Uterus (tissue), 3 donors: ENCODE measurements at regions not wholly inside any gene's neighbourhood (a gene's known extent, or its start where the extent isn't known, plus 50 kb on each side); places are given as distances from the start of the nearest gene placed in this dataset.

Source experiments
- DNase-seq, 2 donors: peaks; one replicate each; pipeline ENCODE4 v3.0.0-alpha.2; 2019 to 2020
- H3K27ac ChIP-seq, 2 donors: fragments of 200-600 bp; sonication (generic); 1 replicate in 1 of 2; 2 replicates in 1 of 2; pipeline ENCODE4 v1.5.1; 2016 to 2018
- H3K27me3 ChIP-seq, 2 donors: fragments of 200-600 bp; sonication (generic); one replicate each; pipeline ENCODE4 v1.5.1; 2018 to 2019; ENCODE audit warnings: control low read depth in 1 of 2
- H3K36me3 ChIP-seq, 2 donors: fragments of 200-600 bp; sonication (generic); one replicate each; pipeline ENCODE4 v1.5.1; 2019; ENCODE audit warnings: control low read depth in 1 of 2
- H3K4me1 ChIP-seq, 2 donors: fragments of 200-600 bp; sonication (generic); one replicate each; pipeline ENCODE4 v1.5.1; 2018 to 2019; ENCODE audit warnings: control low read depth in 1 of 2
- H3K4me3 ChIP-seq, 2 donors: fragments of 200-600 bp; sonication (generic); 1 replicate in 1 of 2; 2 replicates in 1 of 2; pipeline ENCODE4 v1.5.1; 2018 to 2019; ENCODE audit warnings: mild to moderate bottlenecking in 1 of 2
- H3K9me3 ChIP-seq, 2 donors: fragments of 200-600 bp; sonication (generic); one replicate each; pipeline ENCODE4 v1.5.1; 2019; ENCODE audit warnings: control low read depth in 1 of 2
- POLR2A ChIP-seq, 2 donors: fragments of 450-650 bp; IDR thresholded peaks; one replicate each; pipeline ENCODE4 v1.6.1; 2016; ENCODE audit warnings: antibody characterized with exemption in 2 of 2, mild to moderate bottlenecking in 1 of 2, moderate library complexity in 1 of 2
- intact Hi-C: fragments of 100-400 bp; cut with DNase I; formaldehyde crosslinking; loops from one replicate; pipeline ENCODE4 v1.15.1; 2023; ENCODE audit warnings: low total_unique reads
- TF ChIP-seq, protein P1 (sequence below), 4 experiments: fragments of 200-600 bp in 2 of 4; fragments of 450-650 bp in 2 of 4; sonication (generic) in 2 of 4; IDR thresholded peaks; one replicate each; pipeline ENCODE4 v1.5.1; 2016 to 2019; ENCODE audit warnings: antibody characterized with exemption in 4 of 4, mild to moderate bottlenecking in 2 of 4, moderate library complexity in 1 of 4
- donor health status: DM: yes; HTN: yes; CAD: no.

GRCh38 chr5:54733101-54733500 is 215.5 kb downstream of the SNX18 start:
- no peaks in the 10 kb centered on the region for H3K36me3 ChIP-seq
- H3K27me3 ChIP-seq: no peaks in the 10 kb centered on the region
- DNase-seq: no peak
- no peaks in the 10 kb centered on the region for H3K9me3 ChIP-seq
- no peaks in the 10 kb centered on the region for H3K4me1 ChIP-seq
- H3K27ac ChIP-seq: no peak overlapping the region
- TF ChIP-seq POLR2A (IDR thresholded peaks at IDR 0.05): no peak
- TF ChIP-seq, protein P1, sequence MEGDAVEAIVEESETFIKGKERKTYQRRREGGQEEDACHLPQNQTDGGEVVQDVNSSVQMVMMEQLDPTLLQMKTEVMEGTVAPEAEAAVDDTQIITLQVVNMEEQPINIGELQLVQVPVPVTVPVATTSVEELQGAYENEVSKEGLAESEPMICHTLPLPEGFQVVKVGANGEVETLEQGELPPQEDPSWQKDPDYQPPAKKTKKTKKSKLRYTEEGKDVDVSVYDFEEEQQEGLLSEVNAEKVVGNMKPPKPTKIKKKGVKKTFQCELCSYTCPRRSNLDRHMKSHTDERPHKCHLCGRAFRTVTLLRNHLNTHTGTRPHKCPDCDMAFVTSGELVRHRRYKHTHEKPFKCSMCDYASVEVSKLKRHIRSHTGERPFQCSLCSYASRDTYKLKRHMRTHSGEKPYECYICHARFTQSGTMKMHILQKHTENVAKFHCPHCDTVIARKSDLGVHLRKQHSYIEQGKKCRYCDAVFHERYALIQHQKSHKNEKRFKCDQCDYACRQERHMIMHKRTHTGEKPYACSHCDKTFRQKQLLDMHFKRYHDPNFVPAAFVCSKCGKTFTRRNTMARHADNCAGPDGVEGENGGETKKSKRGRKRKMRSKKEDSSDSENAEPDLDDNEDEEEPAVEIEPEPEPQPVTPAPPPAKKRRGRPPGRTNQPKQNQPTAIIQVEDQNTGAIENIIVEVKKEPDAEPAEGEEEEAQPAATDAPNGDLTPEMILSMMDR (IDR thresholded peaks at IDR 0.05): no peak
- no peak overlapping the region for H3K4me3 ChIP-seq
- intact Hi-C loops: no loop called here

DNA sequence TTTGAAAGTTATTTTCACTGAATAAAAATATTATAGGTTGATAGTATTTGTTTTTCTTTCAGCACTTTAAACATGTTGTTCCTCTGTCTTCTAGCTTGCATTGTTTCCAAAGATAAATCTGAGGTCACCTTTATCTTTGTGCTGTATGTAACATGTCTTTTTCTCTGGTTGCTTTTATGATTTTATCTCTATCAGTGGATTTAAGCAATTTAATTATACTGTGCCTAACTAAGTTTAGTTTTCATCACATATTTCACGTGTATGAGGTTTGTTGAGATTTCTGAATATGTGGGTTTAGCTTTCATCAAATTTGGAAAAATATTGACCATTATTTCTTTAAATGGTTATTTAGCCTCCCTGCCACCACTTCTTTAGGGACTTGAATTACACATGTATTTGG is 214.5 kb downstream of the SNX18 start:
- DNase-seq: no peak
- no peak overlapping the region for H3K27ac ChIP-seq
- intact Hi-C loops: no loop called here

GRCh38 chr5:54728588-54728915 is 211.0 kb downstream of the SNX18 start:
- TF ChIP-seq, protein P1 (IDR thresholded peaks at IDR 0.05): no peak
- no peak for TF ChIP-seq POLR2A (IDR thresholded peaks at IDR 0.05)
- H3K27me3 ChIP-seq: no peaks in the 10 kb centered on the region
- intact Hi-C loops: no loop called here
- H3K27ac ChIP-seq: no peak overlapping the region
- H3K9me3 ChIP-seq: no peaks in the 10 kb centered on the region
- H3K36me3 ChIP-seq: no peaks in the 10 kb centered on the region
- H3K4me1 ChIP-seq: no peaks in the 10 kb centered on the region
- H3K4me3 ChIP-seq: no peak overlapping the region
- no peak for DNase-seq

More for the DNA sequence above, 214.5 kb downstream of the SNX18 start:
- no peaks in the 10 kb centered on the region for H3K27me3 ChIP-seq
- no peaks in the 10 kb centered on the region for H3K9me3 ChIP-seq
- TF ChIP-seq, protein P1 (IDR thresholded peaks at IDR 0.05): no peak
- no peak for TF ChIP-seq POLR2A (IDR thresholded peaks at IDR 0.05)
- H3K4me3 ChIP-seq: no peak overlapping the region
- no peaks in the 10 kb centered on the region for H3K4me1 ChIP-seq
- no peaks in the 10 kb centered on the region for H3K36me3 ChIP-seq

- intact Hi-C loops: no loop called here
- Histone ChIP-seq H3K4me3 (no peak overlapping the region), H3K9me3 (no peaks in the 10 kb centered on the region), H3K36me3 (no peaks in the 10 kb centered on the region), H3K27me3 (no peaks in the 10 kb centered on the region), H3K27ac (no peak overlapping the region), H3K4me1 (no peaks in the 10 kb centered on the region)
- DNase-seq: no peak
- TF ChIP-seq, protein P1 (IDR thresholded peaks at IDR 0.05): no peak
- TF ChIP-seq POLR2A (IDR thresholded peaks at IDR 0.05): no peak
These were observed 210.5 kb downstream of the SNX18 start for GRCh38 chr5:54727874-54728587.

DNA sequence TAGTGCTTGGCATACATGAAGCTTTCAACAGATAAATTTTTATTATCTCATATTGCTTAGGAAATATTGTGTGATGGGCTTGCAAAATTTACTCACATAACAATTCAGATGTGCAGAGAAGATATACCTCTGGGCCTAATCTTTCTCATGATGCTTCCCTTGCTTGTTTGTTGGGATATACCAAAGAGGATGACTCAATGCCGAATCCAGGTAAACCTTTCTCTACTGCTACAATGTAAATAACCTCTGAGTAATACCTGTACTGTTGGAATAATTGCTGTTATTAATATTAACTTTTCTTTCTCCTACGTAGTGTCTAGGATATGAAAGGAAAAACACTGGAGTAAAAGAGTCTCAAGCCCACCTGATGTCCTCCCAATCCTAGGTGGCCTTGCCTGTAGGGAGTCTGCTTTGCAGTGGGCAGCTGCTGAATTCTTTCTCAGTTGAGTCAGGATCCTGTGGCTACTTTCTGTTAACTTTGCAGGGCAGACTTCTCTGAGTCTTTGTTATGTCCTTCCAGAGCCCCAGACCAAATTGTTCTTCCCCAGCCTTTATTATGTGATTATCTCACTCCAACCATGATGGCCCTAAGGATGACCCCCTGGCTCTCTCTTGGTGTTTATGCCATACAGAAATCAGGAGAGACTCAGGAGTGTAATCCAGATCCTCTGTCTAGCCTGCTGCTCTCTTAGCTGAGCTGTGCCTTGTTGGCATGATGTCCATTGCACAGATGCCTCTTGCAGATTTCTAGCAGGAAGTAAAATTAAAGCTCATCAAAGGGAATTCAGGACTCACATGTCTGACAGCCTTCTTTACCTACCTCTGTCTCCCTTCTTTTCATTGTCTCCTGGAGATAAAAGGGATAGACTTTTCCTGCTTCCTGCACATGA is 208.1 kb downstream of the SNX18 start:
- Histone ChIP-seq H3K4me1 (no peaks in the 10 kb centered on the region), H3K27me3 (no peaks in the 10 kb centered on the region), H3K9me3 (no peaks in the 10 kb centered on the region), H3K4me3 (no peak overlapping the region), H3K27ac (no peak overlapping the region), H3K36me3 (no peaks in the 10 kb centered on the region)
- intact Hi-C loops: no loop called here
- TF ChIP-seq, protein P1 (IDR thresholded peaks at IDR 0.05): no peak
- TF ChIP-seq POLR2A (IDR thresholded peaks at IDR 0.05): no peak
- DNase-seq: no peak
